Panc1 (cell line): ENCODE measurements at regions not wholly inside any gene's neighbourhood (a gene's known extent, or its start where the extent isn't known, plus 50 kb on each side); places are given as distances from the start of the nearest gene placed in this dataset.

Source experiments
- ATAC-seq: fragments of 200-7000 bp; cut with Tn5 transposase; 2 replicates; pipeline ENCODE4 v1.9.1; 2020; ENCODE audit warnings: mild to moderate bottlenecking, moderate library complexity
- BruUV-seq: library from RNA; stranded (reverse); fragments of 400-500 nt; replicated peaks from 2 replicates; lab custom pipeline; 2021; lab: Mats Ljungman, UMichigan
- CTCF ChIA-PET: fragments of 300-600 bp; sonication (Branson Sonifier 250); formaldehyde crosslinking; loops from one replicate; lab custom pipeline; 2022; ENCODE audit warnings: antibody characterized with exemption; lab: Charles Lee
- POLR2A ChIA-PET: fragments of 300-600 bp; sonication (Branson Sonifier 250); formaldehyde crosslinking; loops from one replicate; lab custom pipeline; 2022; ENCODE audit warnings: antibody characterized with exemption; lab: Charles Lee
- DNase-seq: peaks from one replicate; pipeline ENCODE4 v3.0.0-alpha.2; 2010; ENCODE audit warnings: low read depth, low spot score
- H3K27ac ChIP-seq: 2 replicates; pipeline ENCODE4 v1.5.1; 2011; ENCODE audit warnings: mild to moderate bottlenecking, low read length, inconsistent platforms
- H3K27me3 ChIP-seq: fragments of 200-500 bp; sonication (Bioruptor generic); 2 replicates; pipeline ENCODE4 v1.6.0; 2014; ENCODE audit warnings: low read length, inconsistent platforms; ENCODE audit not compliant: control insufficient read depth, insufficient read depth
- H3K36me3 ChIP-seq: fragments of 200-500 bp; sonication (Bioruptor generic); 2 replicates; pipeline ENCODE4 v1.5.1; 2014; ENCODE audit warnings: inconsistent platforms, mild to moderate bottlenecking, low read length, moderate library complexity; ENCODE audit not compliant: control insufficient read depth, insufficient read depth
- H3K4me1 ChIP-seq: 2 replicates; pipeline ENCODE4 v1.5.1; 2011; ENCODE audit warnings: inconsistent platforms, mild to moderate bottlenecking, low read length, moderate library complexity; ENCODE audit not compliant: control insufficient read depth, insufficient read depth
- H3K4me3 ChIP-seq, 2 experiments: 2 replicates each; pipeline ENCODE4 v1.5.1; 2011 to 2012; ENCODE audit warnings: low read depth in 2 of 2, low read length in 2 of 2, mild to moderate bottlenecking in 2 of 2, inconsistent platforms in 1 of 2, moderate library complexity in 1 of 2
- H3K9me3 ChIP-seq: fragments of 200-500 bp; sonication (Bioruptor generic); 2 replicates; pipeline ENCODE4 v1.5.1; 2014; ENCODE audit warnings: low read depth, mild to moderate bottlenecking, inconsistent platforms, low read length, moderate library complexity; ENCODE audit not compliant: control insufficient read depth, insufficient read depth
- CTCF ChIP-seq: fragments of 450-650 bp; IDR thresholded peaks from 2 replicates; pipeline ENCODE4 v1.5.1; 2017; ENCODE audit warnings: mild to moderate bottlenecking
- POLR2AphosphoS5 ChIP-seq: IDR thresholded peaks from 2 replicates; pipeline ENCODE4 v1.6.1; 2012; ENCODE audit warnings: mild to moderate bottlenecking, low read depth, low read length, moderate library complexity
- TCF7L2 ChIP-seq: IDR thresholded peaks from 2 replicates; pipeline ENCODE4 v1.6.1; 2011; ENCODE audit warnings: mild to moderate bottlenecking, low read depth, low read length, inconsistent platforms
- in situ Hi-C: cut with HindIII; loops from 2 replicates; pipeline ENCODE4 v1.10.0; 2016; ENCODE audit warnings: low sequenced_read_pairs, low pct_unique_long_range_greater_than_20kb
- intact Hi-C: fragments of 100-400 bp; cut with micrococcal nuclease; formaldehyde crosslinking; loops from one replicate; pipeline ENCODE4 v1.10.0; 2022; ENCODE audit not compliant: unreplicated experiment
- TF ChIP-seq, protein P1 (sequence below), 2 experiments: IDR thresholded peaks; 2 replicates each; pipeline ENCODE4 v1.6.1; 2011 to 2012; ENCODE audit warnings: low read depth in 2 of 2, control low read depth in 1 of 2, low read length in 1 of 2, mild to moderate bottlenecking in 1 of 2, moderate library complexity in 1 of 2; ENCODE audit not compliant: insufficient read depth in 1 of 2

- in situ Hi-C loops (no loop called here), intact Hi-C loops (no loop called here)
- TF ChIP-seq, protein P1, sequence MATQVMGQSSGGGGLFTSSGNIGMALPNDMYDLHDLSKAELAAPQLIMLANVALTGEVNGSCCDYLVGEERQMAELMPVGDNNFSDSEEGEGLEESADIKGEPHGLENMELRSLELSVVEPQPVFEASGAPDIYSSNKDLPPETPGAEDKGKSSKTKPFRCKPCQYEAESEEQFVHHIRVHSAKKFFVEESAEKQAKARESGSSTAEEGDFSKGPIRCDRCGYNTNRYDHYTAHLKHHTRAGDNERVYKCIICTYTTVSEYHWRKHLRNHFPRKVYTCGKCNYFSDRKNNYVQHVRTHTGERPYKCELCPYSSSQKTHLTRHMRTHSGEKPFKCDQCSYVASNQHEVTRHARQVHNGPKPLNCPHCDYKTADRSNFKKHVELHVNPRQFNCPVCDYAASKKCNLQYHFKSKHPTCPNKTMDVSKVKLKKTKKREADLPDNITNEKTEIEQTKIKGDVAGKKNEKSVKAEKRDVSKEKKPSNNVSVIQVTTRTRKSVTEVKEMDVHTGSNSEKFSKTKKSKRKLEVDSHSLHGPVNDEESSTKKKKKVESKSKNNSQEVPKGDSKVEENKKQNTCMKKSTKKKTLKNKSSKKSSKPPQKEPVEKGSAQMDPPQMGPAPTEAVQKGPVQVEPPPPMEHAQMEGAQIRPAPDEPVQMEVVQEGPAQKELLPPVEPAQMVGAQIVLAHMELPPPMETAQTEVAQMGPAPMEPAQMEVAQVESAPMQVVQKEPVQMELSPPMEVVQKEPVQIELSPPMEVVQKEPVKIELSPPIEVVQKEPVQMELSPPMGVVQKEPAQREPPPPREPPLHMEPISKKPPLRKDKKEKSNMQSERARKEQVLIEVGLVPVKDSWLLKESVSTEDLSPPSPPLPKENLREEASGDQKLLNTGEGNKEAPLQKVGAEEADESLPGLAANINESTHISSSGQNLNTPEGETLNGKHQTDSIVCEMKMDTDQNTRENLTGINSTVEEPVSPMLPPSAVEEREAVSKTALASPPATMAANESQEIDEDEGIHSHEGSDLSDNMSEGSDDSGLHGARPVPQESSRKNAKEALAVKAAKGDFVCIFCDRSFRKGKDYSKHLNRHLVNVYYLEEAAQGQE (IDR thresholded peaks at IDR 0.05; ENCODE audit: insufficient read depth in 1 of 2, low read depth in 2 of 2, low read length in 1 of 2) = no peak
- TF ChIP-seq TCF7L2 (peak; percentile 72; the same call in 1 of the 2 replicates), CTCF (no peak)
- ATAC-seq = 0 out of 2 replicates have a peak, but pooled peaks have one; percentile 30
- H3K36me3 ChIP-seq = no peaks in the 10 kb centered on the region
- H3K9me3 ChIP-seq = no peaks in the 10 kb centered on the region
- CTCF ChIA-PET = no interaction called here
- H3K27me3 ChIP-seq = no peaks in the 10 kb centered on the region
- peaks cover 20% of the 10 kb centered on the region for H3K4me1 ChIP-seq
- H3K4me3 ChIP-seq = no peak overlapping the region
- no TSS peak for BruUV-seq
- DNase-seq = no peak
- peak overlapping the region; percentile 41; the same call in 1 of the 2 replicates for H3K27ac ChIP-seq
- POLR2A ChIA-PET = no interaction called here
These were observed 112.3 kb downstream of the ZFAND4 start for GRCh38 chr10:45560262-45560661.

GRCh38 chr10:45558425-45558824 lies 114.1 kb downstream of the ZFAND4 start:
- in situ Hi-C loops (no loop called here), intact Hi-C loops (no loop called here)
- POLR2A ChIA-PET = no interaction called here

DNA sequence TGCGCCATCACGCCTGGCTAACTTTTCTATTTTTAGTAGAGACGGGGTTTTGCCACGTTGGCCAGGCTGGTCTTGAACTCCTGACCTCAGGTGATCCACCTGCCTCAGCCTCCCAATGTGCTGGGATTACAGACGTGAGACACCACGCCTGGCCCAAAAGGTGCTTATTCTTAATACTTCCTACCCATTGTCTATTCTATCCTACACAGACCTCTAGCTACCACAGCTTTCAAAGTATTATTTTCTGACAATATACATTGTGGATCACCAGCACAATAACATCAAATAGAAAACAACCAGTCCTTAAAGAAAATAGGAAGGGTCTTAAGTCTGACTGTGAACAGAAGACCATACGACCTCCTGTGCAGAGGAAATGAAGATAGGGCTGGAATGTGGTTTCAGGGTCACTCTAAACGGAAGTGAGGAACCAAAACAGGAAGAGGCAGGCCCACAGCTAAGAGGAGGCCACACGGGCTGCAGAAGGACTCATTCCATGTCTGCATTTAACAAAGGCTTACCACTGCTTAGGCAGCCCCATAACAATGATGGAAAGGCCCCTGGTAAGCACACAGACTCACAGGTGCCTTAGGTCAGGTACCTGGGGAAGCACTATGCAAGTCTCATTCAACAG lies 115.2 kb downstream of the ZFAND4 start:
- ChIA-PET POLR2A (no interaction called here), CTCF (no interaction called here)
- Histone ChIP-seq H3K4me1 (peaks cover 18% of the 10 kb centered on the region), H3K4me3 (no peak overlapping the region), H3K9me3 (no peaks in the 10 kb centered on the region), H3K36me3 (no peaks in the 10 kb centered on the region), H3K27me3 (no peaks in the 10 kb centered on the region), H3K27ac (no peak overlapping the region)
- BruUV-seq = no TSS peak
- TF ChIP-seq TCF7L2 (no peak), POLR2AphosphoS5 (no peak)
- DNase-seq (no peak), ATAC-seq (no peak)
- in situ Hi-C loops (no loop called here), intact Hi-C loops (no loop called here)

More at GRCh38 chr10:45558425-45558824, 114.1 kb downstream of the ZFAND4 start:
- H3K4me1 ChIP-seq = peaks cover 20% of the 10 kb centered on the region
- BruUV-seq = no TSS peak
- no peaks in the 10 kb centered on the region for H3K9me3 ChIP-seq
- H3K27ac ChIP-seq = peak overlapping the region; percentile 2; the same call in 1 of the 2 replicates
- ATAC-seq (no peak), DNase-seq (no peak)
- no peak for TF ChIP-seq POLR2AphosphoS5
- no peak overlapping the region for H3K4me3 ChIP-seq
- no peaks in the 10 kb centered on the region for H3K27me3 ChIP-seq
- no peaks in the 10 kb centered on the region for H3K36me3 ChIP-seq
- CTCF ChIA-PET = no interaction called here
